ENCODE measurements at regions not wholly inside any gene's neighbourhood (a gene's known extent, or its start where the extent isn't known, plus 50 kb on each side); places are given as distances from the start of the nearest gene placed in this dataset.

- H3K4me3 ChIP-seq = no peak overlapping the region
- no peaks in the 10 kb centered on the region for H3K79me2 ChIP-seq (ENCODE audit: insufficient read depth)
- peak; percentile 35 for DNase-seq
- no peak overlapping the region for H3K27ac ChIP-seq
- no peaks in the 10 kb centered on the region for H3K9me2 ChIP-seq (ENCODE audit: insufficient read depth)
- no peaks in the 10 kb centered on the region for H3K9me3 ChIP-seq (ENCODE audit: low read depth)
- no peaks in the 10 kb centered on the region for H3K27me3 ChIP-seq (replicated peaks; ENCODE audit: insufficient read depth)
- 18 to 20% methylated on average over 5 of the region's 5 CpGs for WGBS, 2 experiments (ENCODE audit: low coverage in 1 of 2, low lambda C conversion rate in 2 of 2, missing lambda C conversion rate in 2 of 2)
- H2AFZ ChIP-seq = no peak overlapping the region
- TF ChIP-seq EZH2 (IDR thresholded peaks at IDR 0.05; ENCODE audit: insufficient read depth, poor library complexity, severe bottlenecking) = no peak
- TF ChIP-seq EZH2phosphoT487 (IDR thresholded peaks at IDR 0.05; ENCODE audit: insufficient read depth, low read depth) = no peak
- no peak overlapping the region for H3K4me2 ChIP-seq (ENCODE audit: unreplicated experiment)
- no peaks in the 10 kb centered on the region for H3K4me1 ChIP-seq (ENCODE audit: insufficient read depth)
- H3K9ac ChIP-seq = no peak overlapping the region
- no peaks in the 10 kb centered on the region for H3F3A ChIP-seq (ENCODE audit: insufficient read depth)
- H4K20me1 ChIP-seq (ENCODE audit: insufficient read depth) = no peaks in the 10 kb centered on the region
- no peaks in the 10 kb centered on the region for H3K36me3 ChIP-seq (ENCODE audit: low read depth)
- in situ Hi-C loops (cut with MboI) = no loop called here
Observed at GRCh38 chr7:69476416-69476815, 121.9 kb upstream of the AUTS2 start.

DNA sequence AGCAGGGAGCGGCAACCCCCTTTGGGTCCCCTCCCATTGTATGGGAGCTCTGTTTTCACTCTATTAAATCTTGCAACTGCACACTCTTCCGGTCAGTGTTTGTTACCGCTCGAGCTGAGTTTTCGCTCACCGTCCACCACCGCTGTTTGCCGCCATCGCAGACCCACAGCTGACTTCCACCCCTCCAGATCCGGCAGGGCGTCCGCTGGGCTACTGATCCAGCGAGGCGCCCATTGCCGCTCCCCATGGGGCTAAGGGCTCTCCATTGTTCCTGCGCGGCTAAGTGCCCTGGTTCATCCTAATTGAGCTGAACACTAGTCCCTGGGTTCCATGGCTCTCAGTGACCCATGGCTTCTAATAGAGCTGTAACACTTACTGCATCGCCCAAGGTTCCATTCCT is 115.6 kb upstream of the AUTS2 start:
- no peaks in the 10 kb centered on the region for H3K27me3 ChIP-seq (replicated peaks; ENCODE audit: insufficient read depth)
- DNase-seq = no peak
- no peaks in the 10 kb centered on the region for H3K9me2 ChIP-seq (ENCODE audit: insufficient read depth)
- H3K79me2 ChIP-seq (ENCODE audit: insufficient read depth) = no peaks in the 10 kb centered on the region
- TF ChIP-seq EZH2 (IDR thresholded peaks at IDR 0.05; ENCODE audit: insufficient read depth, poor library complexity, severe bottlenecking) = no peak
- TF ChIP-seq EZH2phosphoT487 (IDR thresholded peaks at IDR 0.05; ENCODE audit: insufficient read depth, low read depth) = no peak
- no peaks in the 10 kb centered on the region for H3F3A ChIP-seq (ENCODE audit: insufficient read depth)
- no peaks in the 10 kb centered on the region for H3K9me3 ChIP-seq (ENCODE audit: low read depth)
- no peak overlapping the region for H3K4me3 ChIP-seq
- no peak overlapping the region for H3K9ac ChIP-seq
- no peaks in the 10 kb centered on the region for H3K36me3 ChIP-seq (ENCODE audit: low read depth)
- no peak overlapping the region for H3K4me2 ChIP-seq (ENCODE audit: unreplicated experiment)
- H3K4me1 ChIP-seq (ENCODE audit: insufficient read depth) = no peaks in the 10 kb centered on the region
- no peak overlapping the region for H3K27ac ChIP-seq
- no peaks in the 10 kb centered on the region for H4K20me1 ChIP-seq (ENCODE audit: insufficient read depth)
- in situ Hi-C loops (cut with MboI) = no loop called here
- no peak overlapping the region for H2AFZ ChIP-seq
- 84 to 87% methylated on average over 17 to 18 of the region's 18 CpGs for WGBS, 2 experiments (ENCODE audit: low coverage in 1 of 2, low lambda C conversion rate in 2 of 2, missing lambda C conversion rate in 2 of 2)

DNA sequence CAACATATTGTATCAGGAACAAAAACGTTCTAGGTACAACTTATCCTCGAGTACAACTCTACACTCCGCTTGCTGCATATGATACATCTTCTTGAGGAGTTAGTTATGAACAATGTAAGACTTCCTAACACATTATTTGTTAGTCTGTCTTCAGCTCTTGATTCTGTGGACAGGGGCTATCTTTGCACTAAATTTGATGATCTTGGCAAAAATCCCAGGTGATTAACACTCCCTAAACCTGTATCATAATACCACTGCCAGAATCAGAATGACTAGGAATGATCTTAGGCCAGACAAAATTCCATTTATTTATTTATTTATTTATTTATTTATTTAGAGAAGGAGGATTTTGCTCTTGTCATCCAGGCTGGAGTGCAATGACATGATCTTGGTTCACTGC is 108.7 kb upstream of the AUTS2 start:
- no peak overlapping the region for H3K27ac ChIP-seq
- H3K9ac ChIP-seq = no peak overlapping the region
- no peak for DNase-seq
- H3K79me2 ChIP-seq (ENCODE audit: insufficient read depth) = no peaks in the 10 kb centered on the region
- H3K27me3 ChIP-seq (replicated peaks; ENCODE audit: insufficient read depth) = no peaks in the 10 kb centered on the region
- 66 to 78% methylated on average over 3 of the region's 3 CpGs for WGBS, 2 experiments (ENCODE audit: low coverage in 1 of 2, low lambda C conversion rate in 2 of 2, missing lambda C conversion rate in 2 of 2)
- no peaks in the 10 kb centered on the region for H3F3A ChIP-seq (ENCODE audit: insufficient read depth)
- no peak overlapping the region for H3K4me3 ChIP-seq
- no peaks in the 10 kb centered on the region for H3K9me2 ChIP-seq (ENCODE audit: insufficient read depth)
- H2AFZ ChIP-seq = no peak overlapping the region
- TF ChIP-seq EZH2phosphoT487 (IDR thresholded peaks at IDR 0.05; ENCODE audit: insufficient read depth, low read depth) (no peak), EZH2 (IDR thresholded peaks at IDR 0.05; ENCODE audit: insufficient read depth, poor library complexity, severe bottlenecking) (no peak)
- no peak overlapping the region for H3K4me2 ChIP-seq (ENCODE audit: unreplicated experiment)
- no peaks in the 10 kb centered on the region for H3K9me3 ChIP-seq (ENCODE audit: low read depth)
- H3K4me1 ChIP-seq (ENCODE audit: insufficient read depth) = no peaks in the 10 kb centered on the region
- no peaks in the 10 kb centered on the region for H3K36me3 ChIP-seq (ENCODE audit: low read depth)
- H4K20me1 ChIP-seq (ENCODE audit: insufficient read depth) = no peaks in the 10 kb centered on the region
- in situ Hi-C loops (cut with MboI) = no loop called here

GRCh38 chr7:69498671-69499070 is 99.6 kb upstream of the AUTS2 start:
- Histone ChIP-seq H3K9me2 (ENCODE audit: insufficient read depth) (no peaks in the 10 kb centered on the region), H2AFZ (no peak overlapping the region), H3K4me3 (no peak overlapping the region), H3K9me3 (ENCODE audit: low read depth) (no peaks in the 10 kb centered on the region), H3K9ac (no peak overlapping the region), H3K4me1 (ENCODE audit: insufficient read depth) (no peaks in the 10 kb centered on the region), H3F3A (ENCODE audit: insufficient read depth) (no peaks in the 10 kb centered on the region), H3K36me3 (ENCODE audit: low read depth) (no peaks in the 10 kb centered on the region), H4K20me1 (ENCODE audit: insufficient read depth) (no peaks in the 10 kb centered on the region), H3K4me2 (ENCODE audit: unreplicated experiment) (no peak overlapping the region), H3K79me2 (ENCODE audit: insufficient read depth) (no peaks in the 10 kb centered on the region), H3K27ac (no peak overlapping the region), H3K27me3 (replicated peaks; ENCODE audit: insufficient read depth) (no peaks in the 10 kb centered on the region)
- 26 to 37% methylated on average over 3 of the region's 3 CpGs for WGBS, 2 experiments (ENCODE audit: low coverage in 1 of 2, low lambda C conversion rate in 2 of 2, missing lambda C conversion rate in 2 of 2)
- no peak for TF ChIP-seq EZH2 (IDR thresholded peaks at IDR 0.05; ENCODE audit: insufficient read depth, poor library complexity, severe bottlenecking)
- DNase-seq = no peak
- in situ Hi-C loops (cut with MboI) = no loop called here

DNA sequence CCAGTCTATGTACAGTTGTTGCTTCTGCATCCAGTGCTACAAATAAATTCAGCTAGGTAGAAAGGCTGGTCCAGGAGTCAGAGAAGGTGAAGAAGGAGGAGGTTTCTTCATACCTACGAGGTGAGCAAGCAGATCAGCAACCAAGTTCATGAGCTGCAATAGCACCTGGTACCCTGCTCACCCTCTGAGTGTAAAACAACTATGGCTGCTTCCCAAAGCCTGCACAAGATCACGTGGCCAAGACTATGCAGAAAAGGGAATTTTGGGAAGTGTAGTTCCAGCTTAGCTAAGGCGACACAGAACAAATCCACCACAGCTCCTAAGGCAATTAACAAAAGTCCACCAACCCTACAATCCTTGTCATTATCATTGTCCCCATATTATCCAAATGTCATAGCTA is 95.9 kb upstream of the AUTS2 start:
- in situ Hi-C loops (cut with MboI) = no loop called here
- no peaks in the 10 kb centered on the region for H3K4me1 ChIP-seq (ENCODE audit: insufficient read depth)
- H3K9ac ChIP-seq = no peak overlapping the region
- 15 to 28% methylated on average over 3 of the region's 3 CpGs for WGBS, 2 experiments (ENCODE audit: low coverage in 1 of 2, low lambda C conversion rate in 2 of 2, missing lambda C conversion rate in 2 of 2)
- no peak for TF ChIP-seq EZH2 (IDR thresholded peaks at IDR 0.05; ENCODE audit: insufficient read depth, poor library complexity, severe bottlenecking)
- TF ChIP-seq EZH2phosphoT487 (IDR thresholded peaks at IDR 0.05; ENCODE audit: insufficient read depth, low read depth) = no peak
- no peak overlapping the region for H3K4me2 ChIP-seq (ENCODE audit: unreplicated experiment)
- H3K79me2 ChIP-seq (ENCODE audit: insufficient read depth) = no peaks in the 10 kb centered on the region
- H4K20me1 ChIP-seq (ENCODE audit: insufficient read depth) = no peaks in the 10 kb centered on the region
- no peaks in the 10 kb centered on the region for H3K27me3 ChIP-seq (replicated peaks; ENCODE audit: insufficient read depth)
- DNase-seq = no peak
- no peaks in the 10 kb centered on the region for H3K9me2 ChIP-seq (ENCODE audit: insufficient read depth)
- no peaks in the 10 kb centered on the region for H3F3A ChIP-seq (ENCODE audit: insufficient read depth)
- H3K27ac ChIP-seq = no peak overlapping the region
- H2AFZ ChIP-seq = no peak overlapping the region
- no peaks in the 10 kb centered on the region for H3K9me3 ChIP-seq (ENCODE audit: low read depth)
- no peak overlapping the region for H3K4me3 ChIP-seq
- no peaks in the 10 kb centered on the region for H3K36me3 ChIP-seq (ENCODE audit: low read depth)

Measured in GM23248 (cell line).